C4-2B (cell line): ENCODE measurements at regions not wholly inside any gene's neighbourhood (a gene's known extent, or its start where the extent isn't known, plus 50 kb on each side); places are given as distances from the start of the nearest gene placed in this dataset.

ENCODE experiments used
- ZFX ChIP-seq: fragments of 450-650 bp; IDR thresholded peaks from 2 replicates; pipeline ENCODE4 v1.6.1; 2017
- TF ChIP-seq, protein P1 (sequence below): fragments of 450-650 bp; conservative IDR thresholded peaks from 2 replicates; pipeline ENCODE4 v1.5.1; 2017; ENCODE audit warnings: mild to moderate bottlenecking

DNA sequence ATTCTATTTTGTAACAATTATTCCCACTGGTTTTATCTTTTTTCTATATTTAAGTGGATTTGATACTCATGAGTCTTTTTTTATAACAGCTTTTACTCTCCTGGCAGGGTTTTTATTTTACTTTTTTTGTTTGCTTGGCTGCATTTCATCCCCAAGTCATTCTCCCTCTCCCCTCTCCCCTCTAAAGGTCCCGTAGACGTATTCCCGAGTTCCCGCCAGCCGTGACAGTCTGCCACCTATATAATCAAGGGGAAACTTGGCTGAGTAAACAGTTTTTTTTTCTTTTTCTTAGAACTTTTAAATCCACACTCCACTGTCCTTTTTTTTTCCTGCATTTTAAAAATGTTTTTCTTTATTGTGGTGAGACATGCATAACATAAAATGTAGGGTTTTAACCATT, 433.1 kb upstream of the HS6ST1 start:
- TF ChIP-seq, protein P1, sequence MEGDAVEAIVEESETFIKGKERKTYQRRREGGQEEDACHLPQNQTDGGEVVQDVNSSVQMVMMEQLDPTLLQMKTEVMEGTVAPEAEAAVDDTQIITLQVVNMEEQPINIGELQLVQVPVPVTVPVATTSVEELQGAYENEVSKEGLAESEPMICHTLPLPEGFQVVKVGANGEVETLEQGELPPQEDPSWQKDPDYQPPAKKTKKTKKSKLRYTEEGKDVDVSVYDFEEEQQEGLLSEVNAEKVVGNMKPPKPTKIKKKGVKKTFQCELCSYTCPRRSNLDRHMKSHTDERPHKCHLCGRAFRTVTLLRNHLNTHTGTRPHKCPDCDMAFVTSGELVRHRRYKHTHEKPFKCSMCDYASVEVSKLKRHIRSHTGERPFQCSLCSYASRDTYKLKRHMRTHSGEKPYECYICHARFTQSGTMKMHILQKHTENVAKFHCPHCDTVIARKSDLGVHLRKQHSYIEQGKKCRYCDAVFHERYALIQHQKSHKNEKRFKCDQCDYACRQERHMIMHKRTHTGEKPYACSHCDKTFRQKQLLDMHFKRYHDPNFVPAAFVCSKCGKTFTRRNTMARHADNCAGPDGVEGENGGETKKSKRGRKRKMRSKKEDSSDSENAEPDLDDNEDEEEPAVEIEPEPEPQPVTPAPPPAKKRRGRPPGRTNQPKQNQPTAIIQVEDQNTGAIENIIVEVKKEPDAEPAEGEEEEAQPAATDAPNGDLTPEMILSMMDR: no peak
- no peak for TF ChIP-seq ZFX
